ENCODE measurements at regions not wholly inside any gene's neighbourhood (a gene's known extent, or its start where the extent isn't known, plus 50 kb on each side); places are given as distances from the start of the nearest gene placed in this dataset.

DNA sequence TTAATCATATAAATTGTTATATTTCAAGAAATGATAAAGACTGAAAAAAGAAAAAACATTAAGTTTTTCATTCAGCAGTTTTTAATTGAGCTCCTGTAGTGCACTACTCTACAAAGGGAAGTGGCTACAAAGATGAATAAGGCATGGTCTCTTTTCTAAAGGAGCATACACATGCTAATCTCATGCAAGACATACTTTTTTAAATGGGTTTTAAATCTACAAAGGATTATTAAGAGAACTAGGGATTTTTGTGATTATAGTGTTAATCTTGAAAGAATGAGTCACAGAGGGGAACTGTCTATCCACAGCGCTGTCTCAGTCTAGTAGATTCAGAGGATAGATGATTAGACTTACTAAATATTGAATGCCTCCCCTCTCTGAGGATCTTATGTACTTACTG lies 1722.2 kb downstream of the RPA4 start:
- Histone ChIP-seq H3K9me2 (replicated peaks; ENCODE audit: low read length) (no peaks in the 10 kb centered on the region), H3K4me2 (ENCODE audit: low read length) (no peak overlapping the region), H3K79me2 (ENCODE audit: low read length) (no peaks in the 10 kb centered on the region), H3F3A (ENCODE audit: low read length, unreplicated experiment) (no peaks in the 10 kb centered on the region), H4K20me1 (ENCODE audit: low read length) (no peaks in the 10 kb centered on the region), H3K9me3 (ENCODE audit: low read length) (no peaks in the 10 kb centered on the region), H3K4me3 (ENCODE audit: low read length) (no peak overlapping the region), H3K27ac (ENCODE audit: low read length) (no peak overlapping the region), H3K9ac (ENCODE audit: low read length) (no peak overlapping the region), H3K36me3 (ENCODE audit: low read depth, low read length) (no peaks in the 10 kb centered on the region), H3K27me3 (ENCODE audit: low read length) (no peaks in the 10 kb centered on the region), H2AFZ (ENCODE audit: low read length) (no peak overlapping the region), H3K4me1 (ENCODE audit: insufficient read depth, low read length) (no peaks in the 10 kb centered on the region)
- intact Hi-C loops (cut with micrococcal nuclease) = no loop called here
- ChIA-PET POLR2A (ENCODE audit: unreplicated experiment) (no interaction called here), CTCF (no interaction called here)
- TF ChIP-seq EZH2 (IDR thresholded peaks at IDR 0.05; ENCODE audit: low read length, unreplicated experiment) (no peak), EZH2phosphoT487 (IDR thresholded peaks at IDR 0.05; ENCODE audit: borderline replicate concordance, low read length) (no peak)
- TF ChIP-seq, protein P1, sequence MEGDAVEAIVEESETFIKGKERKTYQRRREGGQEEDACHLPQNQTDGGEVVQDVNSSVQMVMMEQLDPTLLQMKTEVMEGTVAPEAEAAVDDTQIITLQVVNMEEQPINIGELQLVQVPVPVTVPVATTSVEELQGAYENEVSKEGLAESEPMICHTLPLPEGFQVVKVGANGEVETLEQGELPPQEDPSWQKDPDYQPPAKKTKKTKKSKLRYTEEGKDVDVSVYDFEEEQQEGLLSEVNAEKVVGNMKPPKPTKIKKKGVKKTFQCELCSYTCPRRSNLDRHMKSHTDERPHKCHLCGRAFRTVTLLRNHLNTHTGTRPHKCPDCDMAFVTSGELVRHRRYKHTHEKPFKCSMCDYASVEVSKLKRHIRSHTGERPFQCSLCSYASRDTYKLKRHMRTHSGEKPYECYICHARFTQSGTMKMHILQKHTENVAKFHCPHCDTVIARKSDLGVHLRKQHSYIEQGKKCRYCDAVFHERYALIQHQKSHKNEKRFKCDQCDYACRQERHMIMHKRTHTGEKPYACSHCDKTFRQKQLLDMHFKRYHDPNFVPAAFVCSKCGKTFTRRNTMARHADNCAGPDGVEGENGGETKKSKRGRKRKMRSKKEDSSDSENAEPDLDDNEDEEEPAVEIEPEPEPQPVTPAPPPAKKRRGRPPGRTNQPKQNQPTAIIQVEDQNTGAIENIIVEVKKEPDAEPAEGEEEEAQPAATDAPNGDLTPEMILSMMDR (conservative IDR thresholded peaks at IDR 0.05; ENCODE audit: low read depth, low read length) = no peak
- DNase-seq = no peak
- no peak for ATAC-seq
- no TSS peak for BruUV-seq (replicated peaks)

DNA sequence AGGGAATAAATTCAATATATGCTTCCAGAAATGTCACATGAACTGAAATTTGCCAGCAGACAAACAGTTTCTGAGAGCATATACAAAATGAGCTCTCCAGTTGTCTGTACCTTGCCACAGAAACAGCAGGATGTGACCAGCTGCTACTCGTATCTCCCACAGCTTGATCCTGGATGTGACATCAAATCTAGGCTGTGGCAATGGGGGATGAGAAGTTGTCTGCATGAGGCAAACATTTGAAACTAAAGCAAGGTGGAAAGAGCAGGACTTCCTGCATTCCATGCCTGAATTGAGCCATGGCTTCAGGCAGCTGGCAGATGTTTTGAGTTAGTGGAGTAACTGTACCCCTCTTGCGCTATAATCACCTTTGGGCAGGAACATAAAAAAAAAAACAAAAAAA lies 1724.0 kb downstream of the RPA4 start:
- ATAC-seq = no peak

DNA sequence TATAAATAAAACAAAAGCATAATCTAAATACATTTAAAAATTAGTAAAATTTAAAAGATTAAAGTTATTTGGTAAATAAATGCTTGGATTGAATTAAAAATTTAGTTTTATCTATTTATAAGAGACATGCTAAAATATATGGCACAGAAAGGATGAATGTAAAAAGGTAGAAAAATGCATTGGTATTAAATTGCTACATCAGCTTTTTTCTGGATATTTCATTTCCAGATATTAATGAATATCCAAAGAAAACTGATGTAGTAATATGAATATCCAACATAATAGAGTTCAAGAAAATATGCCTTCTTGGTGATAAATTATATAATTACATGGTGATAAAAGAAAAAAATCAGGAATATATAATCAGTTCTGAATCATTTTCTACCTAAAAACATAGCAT lies 1743.9 kb downstream of the RPA4 start:
- H3K4me2 ChIP-seq (ENCODE audit: low read length) = no peak overlapping the region
- POLR2A ChIA-PET (ENCODE audit: unreplicated experiment) = no interaction called here
- DNase-seq = no peak
- no peaks in the 10 kb centered on the region for H3K36me3 ChIP-seq (ENCODE audit: low read depth, low read length)
- no peak overlapping the region for H3K9ac ChIP-seq (ENCODE audit: low read length)
- no peaks in the 10 kb centered on the region for H3K27me3 ChIP-seq (ENCODE audit: low read length)
- H2AFZ ChIP-seq (ENCODE audit: low read length) = no peak overlapping the region
- no peak for ATAC-seq
- intact Hi-C loops (cut with micrococcal nuclease) = no loop called here
- CTCF ChIA-PET = no interaction called here
- no peak overlapping the region for H3K27ac ChIP-seq (ENCODE audit: low read length)
- H4K20me1 ChIP-seq (ENCODE audit: low read length) = no peaks in the 10 kb centered on the region
- TF ChIP-seq EZH2phosphoT487 (IDR thresholded peaks at IDR 0.05; ENCODE audit: borderline replicate concordance, low read length) (no peak), EZH2 (IDR thresholded peaks at IDR 0.05; ENCODE audit: low read length, unreplicated experiment) (no peak)
- TF ChIP-seq, protein P1 (conservative IDR thresholded peaks at IDR 0.05; ENCODE audit: low read depth, low read length) = no peak
- H3K4me1 ChIP-seq (ENCODE audit: insufficient read depth, low read length) = no peaks in the 10 kb centered on the region
- H3K9me3 ChIP-seq (ENCODE audit: low read length) = no peaks in the 10 kb centered on the region
- no TSS peak for BruUV-seq (replicated peaks)
- no peaks in the 10 kb centered on the region for H3F3A ChIP-seq (ENCODE audit: low read length, unreplicated experiment)
- H3K4me3 ChIP-seq (ENCODE audit: low read length) = no peak overlapping the region
- no peaks in the 10 kb centered on the region for H3K79me2 ChIP-seq (ENCODE audit: low read length)
- no peaks in the 10 kb centered on the region for H3K9me2 ChIP-seq (replicated peaks; ENCODE audit: low read length)

More for the DNA sequence above, 1724.0 kb downstream of the RPA4 start:
- Histone ChIP-seq H3K9ac (ENCODE audit: low read length) (no peak overlapping the region), H3K4me2 (ENCODE audit: low read length) (no peak overlapping the region), H3K9me2 (replicated peaks; ENCODE audit: low read length) (no peaks in the 10 kb centered on the region), H3K27ac (ENCODE audit: low read length) (no peak overlapping the region), H3K9me3 (ENCODE audit: low read length) (no peaks in the 10 kb centered on the region), H3K4me3 (ENCODE audit: low read length) (no peak overlapping the region), H3K79me2 (ENCODE audit: low read length) (no peaks in the 10 kb centered on the region), H3K36me3 (ENCODE audit: low read depth, low read length) (no peaks in the 10 kb centered on the region), H3K4me1 (ENCODE audit: insufficient read depth, low read length) (no peaks in the 10 kb centered on the region), H4K20me1 (ENCODE audit: low read length) (no peaks in the 10 kb centered on the region), H3K27me3 (ENCODE audit: low read length) (no peaks in the 10 kb centered on the region), H2AFZ (ENCODE audit: low read length) (no peak overlapping the region), H3F3A (ENCODE audit: low read length, unreplicated experiment) (no peaks in the 10 kb centered on the region)
- TF ChIP-seq EZH2 (IDR thresholded peaks at IDR 0.05; ENCODE audit: low read length, unreplicated experiment) (no peak), EZH2phosphoT487 (IDR thresholded peaks at IDR 0.05; ENCODE audit: borderline replicate concordance, low read length) (no peak)
- TF ChIP-seq, protein P1 (conservative IDR thresholded peaks at IDR 0.05; ENCODE audit: low read depth, low read length) = no peak
- DNase-seq = no peak
- ChIA-PET POLR2A (ENCODE audit: unreplicated experiment) (no interaction called here), CTCF (no interaction called here)
- intact Hi-C loops (cut with micrococcal nuclease) = no loop called here
- no TSS peak for BruUV-seq (replicated peaks)
